ENCODE measurements at regions not wholly inside any gene's neighbourhood (a gene's known extent, or its start where the extent isn't known, plus 50 kb on each side); places are given as distances from the start of the nearest gene placed in this dataset.

GRCh38 chr1:29655945-29656850 is 419.9 kb downstream of the PTPRU start:
- Mint-ChIP-seq H3K4me3 (no peak overlapping the region), H3K36me3 (no peaks in the 10 kb centered on the region), H3K4me1 (no peaks in the 10 kb centered on the region), H3K27me3 (ENCODE audit: low read depth in 3 of 3) (peaks cover 3 to 22% (median 6%) of the 10 kb centered on the region in 3 donors), H3K27ac (no peak overlapping the region), H3K9me3 (peaks cover 0 to 6% (median under 1%) of the 10 kb centered on the region in 6 donors)
- no peak for DNase-seq

GRCh38 chr1:29655145-29655544 is 418.8 kb downstream of the PTPRU start:
- peaks cover 0 to 2% (median 0%) of the 10 kb centered on the region in 6 donors for H3K9me3 Mint-ChIP-seq
- H3K4me3 Mint-ChIP-seq: no peak overlapping the region
- no peak for DNase-seq
- peaks cover 3 to 12% (median 6%) of the 10 kb centered on the region in 3 donors for H3K27me3 Mint-ChIP-seq (ENCODE audit: low read depth in 3 of 3)
- no peak overlapping the region for H3K27ac Mint-ChIP-seq
- H3K36me3 Mint-ChIP-seq: no peaks in the 10 kb centered on the region
- no peaks in the 10 kb centered on the region for H3K4me1 Mint-ChIP-seq

GRCh38 chr1:29653886-29654450 is 417.6 kb downstream of the PTPRU start:
- no peak overlapping the region for H3K27ac Mint-ChIP-seq
- H3K27me3 Mint-ChIP-seq (ENCODE audit: low read depth in 3 of 3): peaks cover 3 to 13% (median 5%) of the 10 kb centered on the region in 3 donors
- no peaks in the 10 kb centered on the region for H3K4me1 Mint-ChIP-seq
- peaks cover 0 to 2% (median 0%) of the 10 kb centered on the region in 6 donors for H3K9me3 Mint-ChIP-seq
- DNase-seq: no peak
- H3K36me3 Mint-ChIP-seq: no peaks in the 10 kb centered on the region
- H3K4me3 Mint-ChIP-seq: no peak overlapping the region

GRCh38 chr1:29653034-29653810 is 416.9 kb downstream of the PTPRU start:
- Mint-ChIP-seq H3K9me3 (peaks cover 0 to 2% (median 0%) of the 10 kb centered on the region in 6 donors), H3K36me3 (no peaks in the 10 kb centered on the region), H3K4me3 (no peak overlapping the region), H3K27ac (no peak overlapping the region), H3K4me1 (no peaks in the 10 kb centered on the region), H3K27me3 (ENCODE audit: low read depth in 3 of 3) (peaks cover 3 to 13% (median 5%) of the 10 kb centered on the region in 3 donors)
- DNase-seq: no peak

GRCh38 chr1:29651684-29652665 is 415.7 kb downstream of the PTPRU start:
- Mint-ChIP-seq H3K36me3 (no peaks in the 10 kb centered on the region), H3K27ac (no peak overlapping the region), H3K27me3 (ENCODE audit: low read depth in 3 of 3) (peaks cover 4 to 19% (median 5%) of the 10 kb centered on the region in 3 donors), H3K4me3 (no peak overlapping the region), H3K4me1 (no peaks in the 10 kb centered on the region), H3K9me3 (peaks cover 0 to 2% (median 0%) of the 10 kb centered on the region in 6 donors)
- no peak for DNase-seq

GRCh38 chr1:29651246-29651645 is 414.9 kb downstream of the PTPRU start:
- Mint-ChIP-seq H3K4me3 (no peak overlapping the region), H3K9me3 (peaks cover 0 to 2% (median 0%) of the 10 kb centered on the region in 6 donors), H3K4me1 (no peaks in the 10 kb centered on the region), H3K27me3 (ENCODE audit: low read depth in 3 of 3) (peaks cover 1 to 18% (median 2%) of the 10 kb centered on the region in 3 donors), H3K36me3 (no peaks in the 10 kb centered on the region), H3K27ac (no peak overlapping the region)
- DNase-seq: no peak

- Mint-ChIP-seq H3K27me3 (ENCODE audit: low read depth in 3 of 3) (peaks cover 3 to 17% (median 5%) of the 10 kb centered on the region in 3 donors), H3K27ac (no peak overlapping the region), H3K4me1 (no peaks in the 10 kb centered on the region), H3K36me3 (no peaks in the 10 kb centered on the region), H3K4me3 (no peak overlapping the region), H3K9me3 (peaks cover 0 to 2% (median 0%) of the 10 kb centered on the region in 6 donors)
- DNase-seq: no peak
Observed at GRCh38 chr1:29650476-29650875, 414.2 kb downstream of the PTPRU start.

- H3K27ac Mint-ChIP-seq: no peak overlapping the region
- H3K4me3 Mint-ChIP-seq: no peak overlapping the region
- H3K27me3 Mint-ChIP-seq (ENCODE audit: low read depth in 3 of 3): peaks cover 3 to 15% (median 4%) of the 10 kb centered on the region in 3 donors
- H3K36me3 Mint-ChIP-seq: no peaks in the 10 kb centered on the region
- H3K4me1 Mint-ChIP-seq: no peaks in the 10 kb centered on the region
- DNase-seq: no peak
- H3K9me3 Mint-ChIP-seq: peaks cover 0 to 2% (median 0%) of the 10 kb centered on the region in 6 donors
Observed at GRCh38 chr1:29650041-29650400, 413.7 kb downstream of the PTPRU start.

- Mint-ChIP-seq H3K4me1 (no peaks in the 10 kb centered on the region), H3K36me3 (no peaks in the 10 kb centered on the region), H3K9me3 (peaks cover 0 to 2% (median 0%) of the 10 kb centered on the region in 6 donors), H3K4me3 (no peak overlapping the region), H3K27ac (no peak overlapping the region), H3K27me3 (ENCODE audit: low read depth in 3 of 3) (peaks cover 3 to 15% (median 4%) of the 10 kb centered on the region in 3 donors)
- no peak for DNase-seq
Observed at GRCh38 chr1:29649189-29650040, 413.1 kb downstream of the PTPRU start.

GRCh38 chr1:29648798-29649188 is 412.5 kb downstream of the PTPRU start:
- no peak for DNase-seq
- Mint-ChIP-seq H3K36me3 (no peaks in the 10 kb centered on the region), H3K27ac (no peak overlapping the region)

GRCh38 chr1:29648026-29648425 is 411.7 kb downstream of the PTPRU start:
- H3K9me3 Mint-ChIP-seq: peaks cover 0 to 2% (median 0%) of the 10 kb centered on the region in 6 donors
- no peaks in the 10 kb centered on the region for H3K4me1 Mint-ChIP-seq
- no peak overlapping the region for H3K27ac Mint-ChIP-seq
- H3K4me3 Mint-ChIP-seq: no peak overlapping the region
- no peaks in the 10 kb centered on the region for H3K36me3 Mint-ChIP-seq
- no peak for DNase-seq
- peaks cover 3 to 15% (median 4%) of the 10 kb centered on the region in 3 donors for H3K27me3 Mint-ChIP-seq (ENCODE audit: low read depth in 3 of 3)

More at GRCh38 chr1:29648798-29649188, 412.5 kb downstream of the PTPRU start:
- Mint-ChIP-seq H3K27me3 (ENCODE audit: low read depth in 3 of 3) (peaks cover 3 to 15% (median 4%) of the 10 kb centered on the region in 3 donors), H3K9me3 (peaks cover 0 to 2% (median 0%) of the 10 kb centered on the region in 6 donors), H3K4me3 (no peak overlapping the region), H3K4me1 (no peaks in the 10 kb centered on the region)

- Mint-ChIP-seq H3K9me3 (peaks cover 0 to 2% (median 0%) of the 10 kb centered on the region in 6 donors), H3K27ac (no peak overlapping the region), H3K4me3 (no peak overlapping the region), H3K4me1 (no peaks in the 10 kb centered on the region), H3K27me3 (ENCODE audit: low read depth in 3 of 3) (peaks cover 3 to 13% (median 4%) of the 10 kb centered on the region in 3 donors), H3K36me3 (no peaks in the 10 kb centered on the region)
- DNase-seq: no peak
Observed at GRCh38 chr1:29647581-29647980, 411.3 kb downstream of the PTPRU start.

All from immature natural killer cell (primary cell).